ENCODE measurements at regions not wholly inside any gene's neighbourhood (a gene's known extent, or its start where the extent isn't known, plus 50 kb on each side); places are given as distances from the start of the nearest gene placed in this dataset.

DNA sequence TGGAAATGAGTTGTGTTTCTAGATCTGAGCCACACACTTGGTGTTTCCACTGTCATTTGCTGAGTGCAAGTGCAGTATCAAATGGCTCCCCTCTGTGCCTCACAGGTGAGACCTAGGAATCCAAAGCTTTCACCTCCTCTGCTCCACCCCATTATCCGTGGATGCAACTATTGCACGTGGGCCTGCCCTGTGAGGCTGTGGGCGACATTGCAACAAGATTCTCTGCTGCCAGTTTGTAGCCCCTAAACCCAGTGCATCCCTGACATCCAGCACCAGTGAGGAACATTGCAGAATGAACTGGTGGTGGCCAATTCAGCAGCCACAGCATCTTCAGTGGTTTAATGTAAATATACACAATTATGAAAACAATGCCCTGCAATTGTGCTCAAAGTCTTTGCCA, 115.0 kb upstream of the FOXA2 start:
- DNase-seq (ENCODE audit: low read depth) = no peak
- H3K4me3 ChIP-seq (ENCODE audit: low read depth, low read length) = no peak overlapping the region
- no peak for TF ChIP-seq CTCF (IDR thresholded peaks at IDR 0.05; ENCODE audit: control insufficient read depth, extremely low read depth, insufficient read depth)

- no peak overlapping the region for H3K4me3 ChIP-seq (ENCODE audit: low read depth, low read length)
- TF ChIP-seq CTCF (IDR thresholded peaks at IDR 0.05; ENCODE audit: control insufficient read depth, extremely low read depth, insufficient read depth) = no peak
- no peak for DNase-seq (ENCODE audit: low read depth)
Observed at GRCh38 chr20:22700367-22700766, 116.0 kb upstream of the FOXA2 start.

DNA sequence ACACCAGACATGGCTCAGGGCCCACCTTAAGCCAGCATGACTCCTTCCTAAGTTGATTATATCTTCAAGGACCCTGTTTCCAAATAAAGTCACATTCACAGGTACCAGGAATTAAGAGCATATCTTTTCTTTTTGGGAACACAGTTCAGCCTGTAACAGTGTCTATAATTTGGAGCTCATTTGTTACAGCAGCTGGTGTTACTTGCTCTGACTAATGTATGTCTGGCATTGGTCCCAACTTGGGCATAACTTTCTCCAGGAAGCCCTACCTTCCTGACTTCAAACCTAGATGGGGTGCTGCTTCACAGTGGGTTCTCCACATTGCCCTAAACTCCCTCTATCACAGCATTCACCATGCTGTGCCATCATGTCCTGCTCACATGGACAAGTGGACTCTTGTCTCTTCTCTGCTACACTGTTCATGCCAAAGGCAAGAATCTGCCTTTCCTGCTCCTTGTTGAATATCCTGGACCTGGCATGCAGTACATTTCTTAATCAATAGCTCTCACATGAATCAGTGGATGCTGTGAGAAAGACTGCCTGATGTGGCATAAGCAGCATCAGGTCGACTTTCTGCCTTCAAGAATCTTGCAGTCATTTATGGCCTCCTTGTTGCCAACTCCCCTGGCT, 117.4 kb upstream of the FOXA2 start:
- no peak for DNase-seq (ENCODE audit: low read depth)
- TF ChIP-seq CTCF (IDR thresholded peaks at IDR 0.05; ENCODE audit: control insufficient read depth, extremely low read depth, insufficient read depth) = no peak
- no peak overlapping the region for H3K4me3 ChIP-seq (ENCODE audit: low read depth, low read length)

DNA sequence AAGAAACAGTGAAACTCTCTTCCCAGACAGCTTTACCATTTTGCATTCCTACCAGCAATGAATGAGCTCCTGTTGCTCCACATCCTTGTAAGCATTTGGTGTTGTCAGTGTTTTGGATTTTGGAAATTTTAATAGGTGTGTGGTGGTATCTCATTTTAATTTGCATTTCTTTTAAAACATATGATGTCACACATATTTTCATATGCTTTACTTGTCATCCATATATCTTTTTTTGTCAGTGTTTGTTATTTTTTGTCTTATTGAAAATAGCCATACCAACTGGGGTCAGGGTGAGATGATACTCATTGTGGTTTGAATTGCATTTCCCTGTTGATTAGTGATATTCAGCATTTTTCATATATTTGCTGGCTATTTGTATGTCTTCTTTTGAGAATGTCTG, 119.5 kb upstream of the FOXA2 start:
- no peak for TF ChIP-seq CTCF (IDR thresholded peaks at IDR 0.05; ENCODE audit: control insufficient read depth, extremely low read depth, insufficient read depth)

DNA sequence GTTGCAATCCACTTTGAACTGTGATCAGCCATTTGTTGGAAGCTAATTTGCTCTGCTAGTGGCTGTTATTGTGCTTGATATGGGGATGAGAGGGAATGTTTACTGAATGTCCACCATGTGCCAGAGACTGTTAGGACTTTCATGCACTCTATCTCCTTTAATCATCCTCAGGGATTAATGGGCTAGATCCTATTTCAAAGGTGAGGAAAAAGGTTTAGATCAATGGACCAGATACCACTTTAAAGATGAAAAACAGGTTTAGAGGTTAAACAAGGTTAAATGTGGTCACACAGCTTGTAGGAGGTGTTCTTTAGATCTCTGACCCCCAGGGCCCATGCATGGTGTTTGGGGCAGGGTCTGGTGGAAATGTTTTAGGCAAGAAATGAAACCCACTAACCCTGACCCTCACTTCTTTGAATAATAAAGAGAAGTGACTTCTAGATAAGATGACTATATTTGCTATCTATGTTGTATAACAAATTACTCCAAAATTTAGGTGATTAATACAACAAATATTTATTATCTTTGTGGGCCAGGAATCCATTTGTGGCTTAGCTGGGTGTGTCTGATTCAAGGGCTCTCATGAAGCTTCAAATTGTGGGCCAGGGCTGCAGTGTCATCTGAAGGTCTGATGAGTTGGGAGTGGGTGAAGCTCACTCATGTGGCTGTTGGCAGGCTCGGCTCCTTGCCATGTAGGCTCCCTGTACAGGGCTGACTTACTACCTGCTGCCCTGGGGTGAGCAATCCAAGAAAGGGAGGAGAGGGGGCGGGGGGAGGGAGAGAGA, 127.8 kb upstream of the FOXA2 start:
- no peak for TF ChIP-seq CTCF (IDR thresholded peaks at IDR 0.05; ENCODE audit: control insufficient read depth, extremely low read depth, insufficient read depth)
- no peak for DNase-seq (ENCODE audit: low read depth)
- H3K4me3 ChIP-seq (ENCODE audit: low read depth, low read length) = no peak overlapping the region

More for the DNA sequence above, 119.5 kb upstream of the FOXA2 start:
- DNase-seq (ENCODE audit: low read depth) = no peak
- H3K4me3 ChIP-seq (ENCODE audit: low read depth, low read length) = no peak overlapping the region

DNA sequence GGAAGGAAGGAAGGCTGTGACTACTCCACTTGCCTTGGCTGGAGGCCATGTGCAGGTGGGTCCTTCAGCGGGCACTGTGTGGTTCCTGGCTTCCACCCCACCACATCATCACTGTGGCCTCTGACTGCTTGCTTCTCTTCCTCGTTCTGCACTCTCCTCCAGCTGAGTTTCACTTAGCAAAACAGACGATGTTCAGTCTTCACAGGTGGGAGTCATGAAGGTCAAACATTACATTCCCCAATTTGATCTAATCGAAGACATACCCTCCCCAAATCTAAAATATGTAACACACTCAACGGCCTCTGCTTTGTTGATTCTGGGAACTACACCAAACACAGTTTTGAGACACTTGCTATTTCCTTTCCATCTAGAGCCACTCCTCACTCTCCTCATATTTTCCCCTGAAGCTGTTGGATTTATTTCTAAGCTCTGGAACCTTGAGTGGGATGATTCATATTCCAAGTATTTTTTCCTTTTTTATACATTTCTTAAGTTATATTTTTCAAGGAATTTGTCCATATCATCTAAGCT, 132.5 kb upstream of the FOXA2 start:
- no peak overlapping the region for H3K4me3 ChIP-seq (ENCODE audit: low read depth, low read length)
- no peak for DNase-seq (ENCODE audit: low read depth)
- no peak for TF ChIP-seq CTCF (IDR thresholded peaks at IDR 0.05; ENCODE audit: control insufficient read depth, extremely low read depth, insufficient read depth)
